ENCODE measurements at regions not wholly inside any gene's neighbourhood (a gene's known extent, or its start where the extent isn't known, plus 50 kb on each side); places are given as distances from the start of the nearest gene placed in this dataset.

DNA sequence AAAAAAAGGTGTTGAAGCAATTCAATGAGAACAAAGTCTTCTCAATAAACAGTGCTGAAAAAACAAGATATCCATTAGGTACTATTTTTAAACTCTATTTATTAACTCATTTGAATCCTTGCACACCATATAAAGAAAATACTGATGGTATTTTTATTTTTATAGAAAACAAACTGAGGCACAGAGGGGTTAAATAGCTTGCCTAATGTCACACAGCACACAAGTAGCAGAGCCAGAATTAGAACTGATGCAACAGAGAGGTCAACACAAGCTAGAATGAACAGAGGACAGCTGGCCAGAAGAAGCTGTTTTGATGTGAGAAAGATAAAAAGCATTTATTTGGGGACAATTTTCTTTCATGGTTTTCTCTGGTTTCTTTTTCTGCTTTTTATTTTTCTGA, 99.4 kb upstream of the RGPD4 start:
- Mint-ChIP-seq H3K27me3 (ENCODE audit: low read depth) (no peaks in the 10 kb centered on the region), H3K4me1 (no peaks in the 10 kb centered on the region), H3K27ac (no peak overlapping the region), H3K4me3 (no peak overlapping the region), H3K36me3 (ENCODE audit: insufficient read depth in 1 of 3, low read depth in 3 of 3) (peaks cover 0 to 3% (median 0%) of the 10 kb centered on the region in 3 experiments; a peak in 1 of 7 replicates), H3K9me3 (peaks cover 0 to 5% of the 10 kb centered on the region in 2 experiments; a peak in 1 of 5 replicates)
- no peak overlapping the region for H3K27ac ChIP-seq (ENCODE audit: insufficient read length, low read depth, low read length)
- H3K79me2 ChIP-seq (ENCODE audit: insufficient read depth, low read length): no peaks in the 10 kb centered on the region
- H3K23me2 ChIP-seq (ENCODE audit: insufficient read length, low read depth, low read length, poor library complexity, severe bottlenecking): no peaks in the 10 kb centered on the region
- H2BK20ac ChIP-seq (ENCODE audit: low read depth, low read length, poor library complexity, severe bottlenecking): no peak overlapping the region
- H3K27me3 ChIP-seq (ENCODE audit: insufficient read depth, low read length): no peaks in the 10 kb centered on the region
- H3K14ac ChIP-seq (ENCODE audit: insufficient read depth, low read length): no peak overlapping the region
- H3K23ac ChIP-seq (ENCODE audit: insufficient read length, low read depth, low read length): no peak overlapping the region
- no peak overlapping the region for H4K91ac ChIP-seq (ENCODE audit: insufficient read length, low read depth, low read length)
- no peak overlapping the region for H2BK15ac ChIP-seq (ENCODE audit: low read depth, low read length)
- no peak overlapping the region for H3K56ac ChIP-seq (ENCODE audit: insufficient read length, low read depth, low read length)
- H2AFZ ChIP-seq (ENCODE audit: low read length): no peak overlapping the region
- H3T11ph ChIP-seq (ENCODE audit: low read length): no peak overlapping the region
- H3K79me1 ChIP-seq (ENCODE audit: insufficient read depth, low read depth, low read length, poor library complexity, severe bottlenecking): no peaks in the 10 kb centered on the region
- H3K18ac ChIP-seq (ENCODE audit: insufficient read length, low read depth, low read length): no peak overlapping the region
- no peak overlapping the region for H2BK5ac ChIP-seq (ENCODE audit: insufficient read length, low read length)
- no peak overlapping the region for H3K4ac ChIP-seq (ENCODE audit: low read depth, low read length)
- H3K9me3 ChIP-seq (ENCODE audit: control insufficient read depth, low read depth, low read length): no peaks in the 10 kb centered on the region
- no peak for TF ChIP-seq CTCF (conservative IDR thresholded peaks at IDR 0.05)
- no peak overlapping the region for H2BK12ac ChIP-seq (ENCODE audit: insufficient read length, low read depth, low read length)
- no peaks in the 10 kb centered on the region for H3K4me1 ChIP-seq (ENCODE audit: insufficient read depth, low read length)
- H4K20me1 ChIP-seq (ENCODE audit: control insufficient read depth, insufficient read depth, insufficient read length): no peaks in the 10 kb centered on the region
- H4K5ac ChIP-seq (ENCODE audit: insufficient read length, low read depth, low read length): no peak overlapping the region
- no peak overlapping the region for H2AK5ac ChIP-seq (ENCODE audit: insufficient read length, low read length)
- no peak overlapping the region for H3K9ac ChIP-seq (ENCODE audit: extremely low read depth, insufficient read length, low read length)
- H3K4me2 ChIP-seq (ENCODE audit: insufficient read depth, insufficient read length, low read length): no peak overlapping the region
- H2BK120ac ChIP-seq (ENCODE audit: low read depth, low read length, poor library complexity, severe bottlenecking): no peak overlapping the region
- no peak for DNase-seq
- H4K8ac ChIP-seq (replicated peaks; ENCODE audit: insufficient read length, low read depth, low read length): no peak overlapping the region

Measured in H9 (cell line).